ENCODE measurements at regions not wholly inside any gene's neighbourhood (a gene's known extent, or its start where the extent isn't known, plus 50 kb on each side); places are given as distances from the start of the nearest gene placed in this dataset.

GRCh38 chr10:3464760-3465405, 292.3 kb upstream of the PITRM1 start:
- TF ChIP-seq EZH2 (IDR thresholded peaks at IDR 0.05; ENCODE audit: low read length, unreplicated experiment) (no peak), CTCF (conservative IDR thresholded peaks at IDR 0.05; ENCODE audit: low read depth, low read length) (no peak)

Data from PC-3 (cell line).